ENCODE measurements at regions not wholly inside any gene's neighbourhood (a gene's known extent, or its start where the extent isn't known, plus 50 kb on each side); places are given as distances from the start of the nearest gene placed in this dataset.

- TF ChIP-seq REST (IDR thresholded peaks at IDR 0.05; ENCODE audit: unreplicated experiment): no peak
- TF ChIP-seq NANOG (IDR thresholded peaks at IDR 0.05; ENCODE audit: borderline replicate concordance): no peak
- TF ChIP-seq ZNF331 (CRISPR knock-in tag; IDR thresholded peaks at IDR 0.05; ENCODE audit: low read depth): no peak
- TF ChIP-seq EZH2 (IDR thresholded peaks at IDR 0.05; ENCODE audit: low read depth, unreplicated experiment): no peak
- no peak for TF ChIP-seq CTCF (conservative IDR thresholded peaks at IDR 0.05; ENCODE audit: low read depth in 2 of 2)
- TF ChIP-seq JUNB (IDR thresholded peaks at IDR 0.05; ENCODE audit: unreplicated experiment): no peak
- TF ChIP-seq ZNF114 (CRISPR knock-in tag; IDR thresholded peaks at IDR 0.05): no peak
- no peak for TF ChIP-seq CREB1 (CRISPR knock-in tag; IDR thresholded peaks at IDR 0.05; ENCODE audit: low read depth)
These were observed 563.5 kb downstream of the TAF11L14 start (continued) for GRCh38 chr5:18197734-18198133.

GRCh38 chr5:18202164-18202563, 567.9 kb downstream of the TAF11L14 start:
- Histone ChIP-seq H3K4me3 (no peak overlapping the region), H3K4me2 (no peak overlapping the region), H3K27ac (ENCODE audit: low read depth) (no peak overlapping the region), H2AFZ (no peak overlapping the region), H3K9me2 (ENCODE audit: insufficient read depth) (no peaks in the 10 kb centered on the region; the same call in 1 of the 2 replicates), H3F3A (replicated peaks; ENCODE audit: low read depth) (no peaks in the 10 kb centered on the region), H4K20me1 (replicated peaks; ENCODE audit: insufficient read depth) (no peaks in the 10 kb centered on the region), H3K4me1 (ENCODE audit: insufficient read depth) (peaks cover 12% of the 10 kb centered on the region), H3K27me3 (ENCODE audit: insufficient read depth) (no peaks in the 10 kb centered on the region), H3K36me3 (ENCODE audit: insufficient read depth) (0 out of 2 replicates have a peak, but pooled peaks cover 9% of the 10 kb centered on the region), H3K79me2 (replicated peaks; ENCODE audit: insufficient read depth) (no peaks in the 10 kb centered on the region)
- Mint-ChIP-seq H3K27ac (no peak overlapping the region), H3K9me3 (peaks cover 35% of the 10 kb centered on the region), H3K4me1 (peaks cover 8% of the 10 kb centered on the region), H3K4me3 (no peak overlapping the region), H3K27me3 (ENCODE audit: insufficient read depth, low read depth, poor library complexity) (no peaks in the 10 kb centered on the region), H3K36me3 (ENCODE audit: low read depth) (peaks cover 27% of the 10 kb centered on the region)
- ATAC-seq (no peak), DNase-seq (ENCODE audit: low spot score) (no peak)
- TF ChIP-seq ZNF462 (CRISPR knock-in tag; IDR thresholded peaks at IDR 0.05) (no peak), NANOG (IDR thresholded peaks at IDR 0.05; ENCODE audit: borderline replicate concordance) (no peak), JUNB (IDR thresholded peaks at IDR 0.05; ENCODE audit: unreplicated experiment) (no peak), EZH2 (IDR thresholded peaks at IDR 0.05; ENCODE audit: low read depth, unreplicated experiment) (no peak), STAT1 (IDR thresholded peaks at IDR 0.05; ENCODE audit: unreplicated experiment) (no peak), EZH2phosphoT487 (IDR thresholded peaks at IDR 0.05; ENCODE audit: unreplicated experiment) (no peak), ETS1 (IDR thresholded peaks at IDR 0.05) (no peak)
